ENCODE measurements at regions not wholly inside any gene's neighbourhood (a gene's known extent, or its start where the extent isn't known, plus 50 kb on each side); places are given as distances from the start of the nearest gene placed in this dataset.

DNA sequence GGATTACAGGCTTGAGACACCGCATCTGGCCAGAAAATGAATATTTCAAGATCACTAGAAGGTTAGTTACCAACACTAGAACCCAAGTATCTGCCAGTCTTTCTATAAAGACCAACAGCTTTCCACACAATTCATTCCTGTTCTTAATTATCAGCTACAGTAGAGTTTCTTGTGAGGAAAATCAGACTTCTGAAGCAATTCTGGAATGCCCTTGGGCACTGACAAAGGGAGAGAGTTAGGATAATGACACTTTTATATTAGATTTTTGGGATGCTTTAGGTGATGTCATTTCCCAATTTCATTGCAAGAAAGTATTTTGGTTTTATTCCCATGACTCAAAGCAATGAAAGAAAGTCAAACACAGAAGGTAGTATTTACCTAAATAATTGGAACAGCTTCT lies 497.0 kb upstream of the TUSC1 start:
- Histone ChIP-seq H3K79me2 (ENCODE audit: control insufficient read depth, low read length) (no peaks in the 10 kb centered on the region), H3K27ac (ENCODE audit: low read depth, low read length) (no peak overlapping the region), H3K4me2 (ENCODE audit: low read length) (no peak overlapping the region), H3K9me2 (replicated peaks; ENCODE audit: control insufficient read depth, low read length) (no peaks in the 10 kb centered on the region), H3K4me3 (ENCODE audit: low read length) (no peak overlapping the region), H3F3A (ENCODE audit: control insufficient read depth, insufficient read depth) (no peaks in the 10 kb centered on the region), H3K27me3 (ENCODE audit: control insufficient read depth, low read length) (no peaks in the 10 kb centered on the region), H3K9me3 (ENCODE audit: control insufficient read depth, insufficient read depth, low read length) (no peaks in the 10 kb centered on the region), H3K4me1 (ENCODE audit: control insufficient read depth, low read length) (no peaks in the 10 kb centered on the region), H4K20me1 (ENCODE audit: control insufficient read depth, insufficient read depth, low read depth, low read length) (no peaks in the 10 kb centered on the region), H3K36me3 (ENCODE audit: control insufficient read depth, low read length) (no peaks in the 10 kb centered on the region)
- TF ChIP-seq, protein P1, sequence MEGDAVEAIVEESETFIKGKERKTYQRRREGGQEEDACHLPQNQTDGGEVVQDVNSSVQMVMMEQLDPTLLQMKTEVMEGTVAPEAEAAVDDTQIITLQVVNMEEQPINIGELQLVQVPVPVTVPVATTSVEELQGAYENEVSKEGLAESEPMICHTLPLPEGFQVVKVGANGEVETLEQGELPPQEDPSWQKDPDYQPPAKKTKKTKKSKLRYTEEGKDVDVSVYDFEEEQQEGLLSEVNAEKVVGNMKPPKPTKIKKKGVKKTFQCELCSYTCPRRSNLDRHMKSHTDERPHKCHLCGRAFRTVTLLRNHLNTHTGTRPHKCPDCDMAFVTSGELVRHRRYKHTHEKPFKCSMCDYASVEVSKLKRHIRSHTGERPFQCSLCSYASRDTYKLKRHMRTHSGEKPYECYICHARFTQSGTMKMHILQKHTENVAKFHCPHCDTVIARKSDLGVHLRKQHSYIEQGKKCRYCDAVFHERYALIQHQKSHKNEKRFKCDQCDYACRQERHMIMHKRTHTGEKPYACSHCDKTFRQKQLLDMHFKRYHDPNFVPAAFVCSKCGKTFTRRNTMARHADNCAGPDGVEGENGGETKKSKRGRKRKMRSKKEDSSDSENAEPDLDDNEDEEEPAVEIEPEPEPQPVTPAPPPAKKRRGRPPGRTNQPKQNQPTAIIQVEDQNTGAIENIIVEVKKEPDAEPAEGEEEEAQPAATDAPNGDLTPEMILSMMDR (IDR thresholded peaks at IDR 0.05; ENCODE audit: low read depth, low read length, poor library complexity, severe bottlenecking) = no peak
- TF ChIP-seq EZH2phosphoT487 (IDR thresholded peaks at IDR 0.05; ENCODE audit: borderline replicate concordance, low read length) = no peak

DNA sequence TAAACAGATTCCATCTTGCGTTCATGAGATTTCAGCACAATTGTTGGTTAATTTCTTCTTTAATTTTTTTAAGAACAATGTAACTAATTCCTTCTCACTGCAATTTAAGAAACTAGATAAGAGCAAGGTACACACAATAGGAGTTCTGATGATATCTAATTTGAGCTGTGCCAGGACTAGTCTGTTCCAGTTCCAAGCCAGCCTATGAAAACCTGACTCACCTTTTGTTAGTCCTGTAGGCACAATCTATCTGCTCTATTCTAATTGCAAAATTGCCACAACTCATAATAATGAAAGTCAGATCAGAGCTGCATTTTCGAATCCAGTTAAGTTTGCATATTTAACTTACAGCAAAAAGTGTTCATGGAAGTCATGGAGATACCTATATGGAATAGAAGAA lies 494.1 kb upstream of the TUSC1 start:
- Histone ChIP-seq H3K9me2 (replicated peaks; ENCODE audit: control insufficient read depth, low read length) (no peaks in the 10 kb centered on the region), H3K4me1 (ENCODE audit: control insufficient read depth, low read length) (no peaks in the 10 kb centered on the region), H3F3A (ENCODE audit: control insufficient read depth, insufficient read depth) (no peaks in the 10 kb centered on the region), H3K4me3 (ENCODE audit: low read length) (no peak overlapping the region), H3K36me3 (ENCODE audit: control insufficient read depth, low read length) (no peaks in the 10 kb centered on the region), H4K20me1 (ENCODE audit: control insufficient read depth, insufficient read depth, low read depth, low read length) (no peaks in the 10 kb centered on the region), H3K4me2 (ENCODE audit: low read length) (no peak overlapping the region), H3K27ac (ENCODE audit: low read depth, low read length) (no peak overlapping the region), H3K27me3 (ENCODE audit: control insufficient read depth, low read length) (no peaks in the 10 kb centered on the region), H3K79me2 (ENCODE audit: control insufficient read depth, low read length) (no peaks in the 10 kb centered on the region), H3K9me3 (ENCODE audit: control insufficient read depth, insufficient read depth, low read length) (no peaks in the 10 kb centered on the region)
- TF ChIP-seq, protein P1 (IDR thresholded peaks at IDR 0.05; ENCODE audit: low read depth, low read length, poor library complexity, severe bottlenecking) = no peak
- TF ChIP-seq EZH2phosphoT487 (IDR thresholded peaks at IDR 0.05; ENCODE audit: borderline replicate concordance, low read length) = no peak

DNA sequence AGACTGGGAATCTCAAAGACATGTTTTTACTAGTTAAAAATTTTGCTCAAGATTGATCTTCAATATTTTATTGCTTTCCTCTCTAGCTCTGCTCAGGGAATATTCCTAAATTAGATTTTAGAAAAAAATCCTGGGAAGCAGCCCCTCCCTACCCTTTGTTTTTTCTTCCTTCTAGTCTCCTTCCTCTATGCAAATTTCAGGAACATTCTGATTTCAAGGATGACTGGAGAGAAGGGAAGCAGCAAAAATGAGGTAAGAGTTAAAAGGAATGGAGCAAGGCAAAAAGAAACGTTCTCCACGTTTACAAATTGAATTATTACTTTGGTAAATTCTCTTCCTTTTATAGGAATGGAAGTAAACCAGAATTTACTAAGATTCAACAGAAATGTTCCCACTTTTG lies 493.4 kb upstream of the TUSC1 start:
- Histone ChIP-seq H3K4me3 (ENCODE audit: low read length) (no peak overlapping the region), H3K4me2 (ENCODE audit: low read length) (no peak overlapping the region), H3K79me2 (ENCODE audit: control insufficient read depth, low read length) (no peaks in the 10 kb centered on the region), H3K9me2 (replicated peaks; ENCODE audit: control insufficient read depth, low read length) (no peaks in the 10 kb centered on the region), H3K36me3 (ENCODE audit: control insufficient read depth, low read length) (no peaks in the 10 kb centered on the region), H3K27me3 (ENCODE audit: control insufficient read depth, low read length) (no peaks in the 10 kb centered on the region), H3K4me1 (ENCODE audit: control insufficient read depth, low read length) (no peaks in the 10 kb centered on the region), H3K9me3 (ENCODE audit: control insufficient read depth, insufficient read depth, low read length) (no peaks in the 10 kb centered on the region), H3K27ac (ENCODE audit: low read depth, low read length) (no peak overlapping the region), H3F3A (ENCODE audit: control insufficient read depth, insufficient read depth) (no peaks in the 10 kb centered on the region), H4K20me1 (ENCODE audit: control insufficient read depth, insufficient read depth, low read depth, low read length) (no peaks in the 10 kb centered on the region)
- TF ChIP-seq, protein P1 (IDR thresholded peaks at IDR 0.05; ENCODE audit: low read depth, low read length, poor library complexity, severe bottlenecking) = no peak
- no peak for TF ChIP-seq EZH2phosphoT487 (IDR thresholded peaks at IDR 0.05; ENCODE audit: borderline replicate concordance, low read length)

DNA sequence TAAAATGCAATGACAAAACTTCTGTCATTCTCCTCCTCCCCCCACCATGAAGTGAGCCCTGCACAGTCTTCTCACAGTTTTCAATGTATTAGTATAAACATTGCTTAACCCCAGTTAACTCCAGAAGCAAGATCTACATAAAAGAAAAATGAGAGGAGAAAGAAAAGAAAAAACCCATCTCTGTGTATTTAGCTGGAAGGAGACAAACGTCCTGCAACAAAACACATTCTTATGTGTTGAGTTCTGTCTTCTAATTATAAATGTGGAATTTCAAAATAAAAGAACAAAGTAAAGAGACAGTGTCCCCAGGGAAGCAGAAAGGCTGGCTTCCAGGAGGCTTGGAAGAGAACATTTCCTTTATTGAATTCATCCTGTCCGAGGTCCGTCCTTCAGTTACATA lies 491.9 kb upstream of the TUSC1 start:
- no peak overlapping the region for H3K4me3 ChIP-seq (ENCODE audit: low read length)
- H3K9me3 ChIP-seq (ENCODE audit: control insufficient read depth, insufficient read depth, low read length) = no peaks in the 10 kb centered on the region
- H3F3A ChIP-seq (ENCODE audit: control insufficient read depth, insufficient read depth) = no peaks in the 10 kb centered on the region
- no peak overlapping the region for H3K4me2 ChIP-seq (ENCODE audit: low read length)
- no peaks in the 10 kb centered on the region for H3K79me2 ChIP-seq (ENCODE audit: control insufficient read depth, low read length)
- H3K36me3 ChIP-seq (ENCODE audit: control insufficient read depth, low read length) = no peaks in the 10 kb centered on the region
- H3K9me2 ChIP-seq (replicated peaks; ENCODE audit: control insufficient read depth, low read length) = no peaks in the 10 kb centered on the region
- H3K4me1 ChIP-seq (ENCODE audit: control insufficient read depth, low read length) = no peaks in the 10 kb centered on the region
- TF ChIP-seq, protein P1 (IDR thresholded peaks at IDR 0.05; ENCODE audit: low read depth, low read length, poor library complexity, severe bottlenecking) = no peak
- no peak for TF ChIP-seq EZH2phosphoT487 (IDR thresholded peaks at IDR 0.05; ENCODE audit: borderline replicate concordance, low read length)
- H4K20me1 ChIP-seq (ENCODE audit: control insufficient read depth, insufficient read depth, low read depth, low read length) = no peaks in the 10 kb centered on the region
- no peaks in the 10 kb centered on the region for H3K27me3 ChIP-seq (ENCODE audit: control insufficient read depth, low read length)
- H3K27ac ChIP-seq (ENCODE audit: low read depth, low read length) = no peak overlapping the region
